ENCODE measurements at regions not wholly inside any gene's neighbourhood (a gene's known extent, or its start where the extent isn't known, plus 50 kb on each side); places are given as distances from the start of the nearest gene placed in this dataset.

- H3K4me1 Mint-ChIP-seq: no peaks in the 10 kb centered on the region
- Histone ChIP-seq H3K36me3 (replicated peaks in 1 of 2; ENCODE audit: control insufficient read depth in 1 of 2, insufficient read depth in 2 of 2, low read length in 2 of 2) (no peaks in the 10 kb centered on the region), H3K9me3 (replicated peaks in 1 of 2; ENCODE audit: control insufficient read depth in 1 of 2, insufficient read depth in 1 of 2, low read length in 2 of 2) (no peaks in the 10 kb centered on the region), H3K4me1 (ENCODE audit: control insufficient read depth in 1 of 2, insufficient read depth in 2 of 2, low read length in 2 of 2) (no peaks in the 10 kb centered on the region), H4K20me1 (ENCODE audit: insufficient read depth, low read length) (no peaks in the 10 kb centered on the region), H2AFZ (ENCODE audit: insufficient read depth, low read depth, low read length, poor library complexity, severe bottlenecking) (no peak overlapping the region), H3K4me2 (replicated peaks; ENCODE audit: extremely low read depth, low read length, poor library complexity, severe bottlenecking) (no peak overlapping the region), H3K27ac (ENCODE audit: low read depth in 1 of 2, low read length in 2 of 2) (no peak overlapping the region), H3K27me3 (ENCODE audit: control insufficient read depth in 2 of 2, insufficient read depth in 2 of 2, low read length in 2 of 2) (no peaks in the 10 kb centered on the region), H3K4me3 (replicated peaks in 1 of 3; ENCODE audit: low read depth in 2 of 3, low read length in 3 of 3) (no peak overlapping the region), H3K9ac (ENCODE audit: insufficient read depth, low read length, poor library complexity, severe bottlenecking) (no peak overlapping the region), H3K79me2 (ENCODE audit: insufficient read depth, low read length) (no peaks in the 10 kb centered on the region)
- no peak overlapping the region for H3K4me3 Mint-ChIP-seq
- no peak for DNase-seq
- no peaks in the 10 kb centered on the region for H3K36me3 Mint-ChIP-seq
- no peak overlapping the region for H3K27ac Mint-ChIP-seq
- WGBS (ENCODE audit: insufficient coverage): no CpG with 5 or more reads among the region's 2 CpGs
- intact Hi-C loops (cut with micrococcal nuclease): no loop called here
- no peaks in the 10 kb centered on the region for H3K27me3 Mint-ChIP-seq (ENCODE audit: low read depth in 3 of 3)
- peaks cover 0 to 8% (median 0%) of the 10 kb centered on the region in 7 donors for H3K9me3 Mint-ChIP-seq
- TF ChIP-seq, protein P1, sequence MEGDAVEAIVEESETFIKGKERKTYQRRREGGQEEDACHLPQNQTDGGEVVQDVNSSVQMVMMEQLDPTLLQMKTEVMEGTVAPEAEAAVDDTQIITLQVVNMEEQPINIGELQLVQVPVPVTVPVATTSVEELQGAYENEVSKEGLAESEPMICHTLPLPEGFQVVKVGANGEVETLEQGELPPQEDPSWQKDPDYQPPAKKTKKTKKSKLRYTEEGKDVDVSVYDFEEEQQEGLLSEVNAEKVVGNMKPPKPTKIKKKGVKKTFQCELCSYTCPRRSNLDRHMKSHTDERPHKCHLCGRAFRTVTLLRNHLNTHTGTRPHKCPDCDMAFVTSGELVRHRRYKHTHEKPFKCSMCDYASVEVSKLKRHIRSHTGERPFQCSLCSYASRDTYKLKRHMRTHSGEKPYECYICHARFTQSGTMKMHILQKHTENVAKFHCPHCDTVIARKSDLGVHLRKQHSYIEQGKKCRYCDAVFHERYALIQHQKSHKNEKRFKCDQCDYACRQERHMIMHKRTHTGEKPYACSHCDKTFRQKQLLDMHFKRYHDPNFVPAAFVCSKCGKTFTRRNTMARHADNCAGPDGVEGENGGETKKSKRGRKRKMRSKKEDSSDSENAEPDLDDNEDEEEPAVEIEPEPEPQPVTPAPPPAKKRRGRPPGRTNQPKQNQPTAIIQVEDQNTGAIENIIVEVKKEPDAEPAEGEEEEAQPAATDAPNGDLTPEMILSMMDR (IDR thresholded peaks at IDR 0.05): no peak
These were observed 184.2 kb downstream of the LACC1 start for GRCh38 chr13:44063881-44064280.

- Histone ChIP-seq H3K79me2 (ENCODE audit: insufficient read depth, low read length) (no peaks in the 10 kb centered on the region), H3K36me3 (replicated peaks in 1 of 2; ENCODE audit: control insufficient read depth in 1 of 2, insufficient read depth in 2 of 2, low read length in 2 of 2) (no peaks in the 10 kb centered on the region), H3K27ac (ENCODE audit: low read depth in 1 of 2, low read length in 2 of 2) (no peak overlapping the region), H3K9ac (ENCODE audit: insufficient read depth, low read length, poor library complexity, severe bottlenecking) (no peak overlapping the region), H3K4me1 (ENCODE audit: control insufficient read depth in 1 of 2, insufficient read depth in 2 of 2, low read length in 2 of 2) (no peaks in the 10 kb centered on the region), H3K4me3 (replicated peaks in 1 of 3; ENCODE audit: low read depth in 2 of 3, low read length in 3 of 3) (no peak overlapping the region), H3K9me3 (replicated peaks in 1 of 2; ENCODE audit: control insufficient read depth in 1 of 2, insufficient read depth in 1 of 2, low read length in 2 of 2) (no peaks in the 10 kb centered on the region), H2AFZ (ENCODE audit: insufficient read depth, low read depth, low read length, poor library complexity, severe bottlenecking) (no peak overlapping the region), H3K27me3 (ENCODE audit: control insufficient read depth in 2 of 2, insufficient read depth in 2 of 2, low read length in 2 of 2) (no peaks in the 10 kb centered on the region), H4K20me1 (ENCODE audit: insufficient read depth, low read length) (no peaks in the 10 kb centered on the region), H3K4me2 (replicated peaks; ENCODE audit: extremely low read depth, low read length, poor library complexity, severe bottlenecking) (no peak overlapping the region)
- intact Hi-C loops (cut with micrococcal nuclease): no loop called here
- H3K27me3 Mint-ChIP-seq (ENCODE audit: low read depth in 3 of 3): no peaks in the 10 kb centered on the region
- no peaks in the 10 kb centered on the region for H3K36me3 Mint-ChIP-seq
- H3K27ac Mint-ChIP-seq: no peak overlapping the region
- peaks cover 0 to 8% (median 0%) of the 10 kb centered on the region in 7 donors for H3K9me3 Mint-ChIP-seq
- WGBS (ENCODE audit: insufficient coverage): 100% methylated on average over 2 of the region's 2 CpGs
- TF ChIP-seq, protein P1 (IDR thresholded peaks at IDR 0.05): no peak
- no peaks in the 10 kb centered on the region for H3K4me1 Mint-ChIP-seq
- DNase-seq: no peak
- no peak overlapping the region for H3K4me3 Mint-ChIP-seq
These were observed 184.7 kb downstream of the LACC1 start for GRCh38 chr13:44064357-44064756.
